IMR-90 (cell line): ENCODE measurements at regions not wholly inside any gene's neighbourhood (a gene's known extent, or its start where the extent isn't known, plus 50 kb on each side); places are given as distances from the start of the nearest gene placed in this dataset.
A peak's percentile ranks its signal among the peaks of the same experiment; 100 is the strongest.

Source experiments
- ATAC-seq: fragments of 200-7000 bp; cut with Tn5 transposase; 2 replicates; pipeline ENCODE4 v1.9.1; 2020; ENCODE audit warnings: low read depth, mild to moderate bottlenecking, moderate library complexity
- BruUV-seq: library from RNA; stranded (reverse); fragments of 400-500 nt; replicated peaks from 2 replicates; lab custom pipeline; 2021; lab: Mats Ljungman, UMichigan
- CTCF ChIA-PET: fragments of 300-600 bp; formaldehyde crosslinking; extraction: SDS; loops from one replicate; lab custom pipeline; 2021; ENCODE audit warnings: antibody characterized with exemption; lab: Yijun Ruan, JAX
- POLR2A ChIA-PET: fragments of 300-600 bp; sonication (Branson Sonifier 250); formaldehyde crosslinking; loops from one replicate; lab custom pipeline; 2022; ENCODE audit warnings: antibody characterized with exemption; ENCODE audit not compliant: unreplicated experiment; lab: Charles Lee
- DNase-seq: peaks from one replicate; pipeline ENCODE4 v3.0.0; 2013
- H2AFZ ChIP-seq: replicated peaks from 2 replicates; pipeline ENCODE3; 2013; ENCODE audit warnings: low read length, mild to moderate bottlenecking; ENCODE audit not compliant: poor library complexity
- H2AK5ac ChIP-seq: 2 replicates; pipeline ENCODE4 v1.6.1; 2013; ENCODE audit warnings: low read depth, low read length, inconsistent platforms
- H2AK9ac ChIP-seq: replicated peaks from 2 replicates; pipeline ENCODE3; 2013; ENCODE audit warnings: mild to moderate bottlenecking, low read depth, low read length, moderate library complexity; ENCODE audit not compliant: poor library complexity
- H2BK120ac ChIP-seq: 2 replicates; pipeline ENCODE4 v1.6.1; 2013; ENCODE audit warnings: low read depth, low read length, inconsistent platforms
- H2BK15ac ChIP-seq: 3 replicates; pipeline ENCODE4 v1.6.1; 2013; ENCODE audit warnings: low read depth, low read length, inconsistent platforms
- H2BK20ac ChIP-seq: 2 replicates; pipeline ENCODE4 v1.6.1; 2013; ENCODE audit warnings: low read depth, mild to moderate bottlenecking, inconsistent platforms, low read length, moderate library complexity
- H2BK5ac ChIP-seq: 2 replicates; pipeline ENCODE4 v1.6.1; 2013; ENCODE audit warnings: mild to moderate bottlenecking, low read depth, low read length, inconsistent platforms; ENCODE audit not compliant: poor library complexity, severe bottlenecking
- H3K14ac ChIP-seq: replicated peaks from 2 replicates; pipeline ENCODE4 v1.6.1; 2013; ENCODE audit warnings: low read depth, low read length, inconsistent platforms
- H3K18ac ChIP-seq: 2 replicates; pipeline ENCODE4 v1.6.1; 2013; ENCODE audit warnings: low read depth, low read length, control low read depth
- H3K23ac ChIP-seq: 2 replicates; pipeline ENCODE4 v1.6.1; 2013; ENCODE audit warnings: low read depth, low read length, inconsistent platforms
- H3K27ac ChIP-seq: 2 replicates; pipeline ENCODE4 v1.5.1; 2013; ENCODE audit warnings: mild to moderate bottlenecking, control low read depth, low read length; ENCODE audit not compliant: insufficient read depth
- H3K27me3 ChIP-seq: 2 replicates; pipeline ENCODE4 v1.6.1; 2013; ENCODE audit warnings: low read length; ENCODE audit not compliant: control insufficient read depth, insufficient read depth
- H3K36me3 ChIP-seq: 2 replicates; pipeline ENCODE4 v1.6.1; 2013; ENCODE audit warnings: low read length, mixed read lengths; ENCODE audit not compliant: control insufficient read depth, insufficient read depth
- H3K4ac ChIP-seq: 2 replicates; pipeline ENCODE4 v1.6.1; 2013; ENCODE audit warnings: low read depth, low read length, inconsistent platforms
- H3K4me1 ChIP-seq: 2 replicates; pipeline ENCODE4 v1.6.1; 2013; ENCODE audit warnings: low read length, mixed read lengths; ENCODE audit not compliant: control insufficient read depth, insufficient read depth
- H3K4me2 ChIP-seq: 2 replicates; pipeline ENCODE4 v1.6.1; 2013; ENCODE audit warnings: low read depth, mild to moderate bottlenecking, control low read depth, low read length, moderate library complexity
- H3K4me3 ChIP-seq: 2 replicates; pipeline ENCODE4 v1.5.1; 2013; ENCODE audit warnings: low read depth, mild to moderate bottlenecking, control low read depth, low read length, moderate library complexity; ENCODE audit not compliant: insufficient read depth
- H3K56ac ChIP-seq: 2 replicates; pipeline ENCODE4 v1.6.1; 2013; ENCODE audit warnings: low read length, inconsistent platforms; ENCODE audit not compliant: insufficient read depth; ENCODE audit errors: extremely low read depth
- H3K79me1 ChIP-seq, 2 experiments: 2 replicates each; pipeline ENCODE4 v1.6.1; 2013; ENCODE audit warnings: low read length in 2 of 2, inconsistent platforms in 1 of 2, low read depth in 1 of 2
- H3K9ac ChIP-seq: 2 replicates; pipeline ENCODE4 v1.6.1; 2013; ENCODE audit warnings: low read depth, low read length, control low read depth
- H3K9me1 ChIP-seq: 2 replicates; pipeline ENCODE4 v1.6.1; 2013; ENCODE audit warnings: low read length, inconsistent platforms; ENCODE audit not compliant: insufficient read depth
- H3K9me3 ChIP-seq: 2 replicates; pipeline ENCODE4 v1.6.1; 2013; ENCODE audit warnings: low read length; ENCODE audit not compliant: control insufficient read depth, insufficient read depth
- H4K20me1 ChIP-seq: 2 replicates; pipeline ENCODE4 v1.6.1; 2013; ENCODE audit warnings: low read length, inconsistent platforms; ENCODE audit not compliant: insufficient read depth
- H4K5ac ChIP-seq: 2 replicates; pipeline ENCODE4 v1.6.1; 2013; ENCODE audit warnings: mild to moderate bottlenecking, low read depth, low read length, control low read depth
- H4K8ac ChIP-seq, 2 experiments: 2 replicates each; pipeline ENCODE4 v1.6.1; 2013; ENCODE audit warnings: low read depth in 2 of 2, low read length in 2 of 2, control low read depth in 1 of 2, inconsistent platforms in 1 of 2
- H4K91ac ChIP-seq: 2 replicates; pipeline ENCODE4 v1.6.1; 2013; ENCODE audit warnings: low read depth, low read length, inconsistent platforms; ENCODE audit not compliant: insufficient read depth
- CHD1 ChIP-seq: IDR thresholded peaks from 2 replicates; pipeline ENCODE4 v1.6.1; 2012; ENCODE audit warnings: low read depth, low read length, improper control_type of control experiment
- MAFK ChIP-seq: IDR thresholded peaks from 2 replicates; pipeline ENCODE4 v1.6.1; 2012; ENCODE audit warnings: low read depth, low read length, improper control_type of control experiment
- WGBS, 2 experiments: methylation state at CpG; one replicate each; pipeline versions ENCODE4 v1.1.5 to v1.1.7; 2013; ENCODE audit warnings: missing lambda C conversion rate in 2 of 2; ENCODE audit not compliant: insufficient read length in 1 of 2; ENCODE audit errors: extremely low coverage in 2 of 2; 5-methylcytosine and 5-hydroxymethylcytosine counted together
- dilution Hi-C: fragments of 300-500 bp; cut with HindIII; formaldehyde crosslinking; loops from one replicate; pipeline ENCODE4 v1.14.3; 2018; ENCODE audit warnings: low sequenced_read_pairs; ENCODE audit not compliant: unreplicated experiment
- in situ Hi-C: fragments of 300-500 bp; cut with MboI; formaldehyde crosslinking; loops from 3 replicates; pipeline ENCODE4 v1.14.3; 2019; ENCODE audit warnings: low sequenced_read_pairs, inconsistent platforms, mixed read lengths
- intact Hi-C: fragments of 100-400 bp; cut with micrococcal nuclease; formaldehyde crosslinking; loops from 2 replicates; pipeline ENCODE4 v1.10.0; 2022

GRCh38 chr5:58138791-58139190, 321.1 kb downstream of the PLK2 start:
- POLR2A ChIA-PET: no interaction called here
- no peak overlapping the region for H3K4me2 ChIP-seq
- H4K20me1 ChIP-seq: no peaks in the 10 kb centered on the region
- CTCF ChIA-PET: no interaction called here
- H2BK20ac ChIP-seq: no peak overlapping the region
- H3K9me1 ChIP-seq: peaks cover 5% of the 10 kb centered on the region
- no peak overlapping the region for H3K4ac ChIP-seq
- H2AFZ ChIP-seq: no peak overlapping the region
- H3K56ac ChIP-seq: no peak overlapping the region
- no peak overlapping the region for H3K14ac ChIP-seq
- BruUV-seq: no TSS peak
- H3K79me1 ChIP-seq: no peaks in the 10 kb centered on the region
- H3K9me3 ChIP-seq: no peaks in the 10 kb centered on the region
- H3K18ac ChIP-seq: no peak overlapping the region
- WGBS, 2 experiments: no CpG with 5 or more reads among the region's 2 CpGs
- no peak overlapping the region for H2AK5ac ChIP-seq
- no peak overlapping the region for H3K27ac ChIP-seq
- no peaks in the 10 kb centered on the region for H3K27me3 ChIP-seq
- H2BK5ac ChIP-seq: no peak overlapping the region
- intact Hi-C loops (no loop called here), dilution Hi-C loops (no loop called here), in situ Hi-C loops (no loop called here)
- DNase-seq (no peak), ATAC-seq (no peak)
- no peak overlapping the region for H3K4me3 ChIP-seq
- H3K36me3 ChIP-seq: no peaks in the 10 kb centered on the region
- no peak overlapping the region for H3K9ac ChIP-seq
- no peak overlapping the region for H2AK9ac ChIP-seq
- H2BK15ac ChIP-seq: no peak overlapping the region
- H2BK120ac ChIP-seq: no peak overlapping the region
- no peak overlapping the region for H4K91ac ChIP-seq
- H4K5ac ChIP-seq: no peak overlapping the region
- H4K8ac ChIP-seq: no peak overlapping the region
- H3K23ac ChIP-seq: no peak overlapping the region
- peaks cover 3% of the 10 kb centered on the region for H3K4me1 ChIP-seq
- TF ChIP-seq CHD1 (no peak), MAFK (0 out of 2 replicates have a peak, but pooled peaks have one; percentile 22)
